H9 (cell line): ENCODE measurements at regions not wholly inside any gene's neighbourhood (a gene's known extent, or its start where the extent isn't known, plus 50 kb on each side); places are given as distances from the start of the nearest gene placed in this dataset.

Source experiments
- DNase-seq: peaks from one replicate; pipeline ENCODE4 v3.0.0-alpha.2; 2017
- H2AFZ ChIP-seq: one replicate; pipeline ENCODE4 v1.6.1; 2013; ENCODE audit warnings: mild to moderate bottlenecking, low read length, control low read depth, moderate library complexity
- H2AK5ac ChIP-seq: 2 replicates; pipeline ENCODE4 v1.6.1; 2013; ENCODE audit warnings: low read length, control low read depth, mixed read lengths; ENCODE audit not compliant: insufficient read length
- H2BK120ac ChIP-seq: one replicate; pipeline ENCODE4 v1.6.1; 2013; ENCODE audit warnings: low read depth, mild to moderate bottlenecking, low read length, control low read depth, inconsistent platforms; ENCODE audit not compliant: poor library complexity, severe bottlenecking
- H2BK12ac ChIP-seq: 2 replicates; pipeline ENCODE4 v1.6.1; 2013; ENCODE audit warnings: low read length, control low read depth, mixed read lengths, low read depth; ENCODE audit not compliant: insufficient read length
- H2BK15ac ChIP-seq: 2 replicates; pipeline ENCODE4 v1.6.1; 2013; ENCODE audit warnings: low read depth, low read length, control low read depth
- H2BK20ac ChIP-seq: one replicate; pipeline ENCODE4 v1.6.1; 2013; ENCODE audit warnings: low read depth, mild to moderate bottlenecking, low read length, control low read depth, inconsistent platforms; ENCODE audit not compliant: poor library complexity, severe bottlenecking
- H2BK5ac ChIP-seq: 2 replicates; pipeline ENCODE4 v1.6.1; 2013; ENCODE audit warnings: low read length, control low read depth, mixed read lengths; ENCODE audit not compliant: insufficient read length
- H3K14ac ChIP-seq: 2 replicates; pipeline ENCODE4 v1.6.1; 2013; ENCODE audit warnings: low read length, control low read depth; ENCODE audit not compliant: insufficient read depth
- H3K18ac ChIP-seq: 2 replicates; pipeline ENCODE4 v1.6.1; 2013; ENCODE audit warnings: low read depth, mild to moderate bottlenecking, mixed read lengths, low read length, control low read depth; ENCODE audit not compliant: insufficient read length
- H3K23ac ChIP-seq: 2 replicates; pipeline ENCODE4 v1.6.1; 2013; ENCODE audit warnings: low read length, control low read depth, mixed read lengths, low read depth; ENCODE audit not compliant: insufficient read length
- H3K23me2 ChIP-seq: 2 replicates; pipeline ENCODE4 v1.6.1; 2013; ENCODE audit warnings: low read depth, mild to moderate bottlenecking, mixed read lengths, low read length, control low read depth; ENCODE audit not compliant: insufficient read length, poor library complexity, severe bottlenecking
- H3K27ac ChIP-seq: 2 replicates; pipeline ENCODE4 v1.5.1; 2013; ENCODE audit warnings: low read length, control low read depth, mixed read lengths, low read depth; ENCODE audit not compliant: insufficient read length
- H3K27me3 ChIP-seq: 2 replicates; pipeline ENCODE4 v1.6.1; 2013; ENCODE audit warnings: low read length, control low read depth, inconsistent platforms; ENCODE audit not compliant: insufficient read depth
- H3K4ac ChIP-seq: 2 replicates; pipeline ENCODE4 v1.6.1; 2013; ENCODE audit warnings: low read depth, mild to moderate bottlenecking, control low read depth, inconsistent platforms, low read length, moderate library complexity
- H3K4me1 ChIP-seq: 2 replicates; pipeline ENCODE4 v1.6.1; 2013; ENCODE audit warnings: low read length, control low read depth, inconsistent platforms; ENCODE audit not compliant: insufficient read depth
- H3K4me2 ChIP-seq: 2 replicates; pipeline ENCODE4 v1.6.1; 2013; ENCODE audit warnings: low read length, control low read depth, mixed read lengths; ENCODE audit not compliant: insufficient read length, insufficient read depth
- H3K56ac ChIP-seq: 2 replicates; pipeline ENCODE4 v1.6.1; 2013; ENCODE audit warnings: low read depth, mild to moderate bottlenecking, mixed read lengths, low read length, control low read depth; ENCODE audit not compliant: insufficient read length
- H3K79me1 ChIP-seq: 2 replicates; pipeline ENCODE4 v1.6.1; 2013; ENCODE audit warnings: low read depth, mild to moderate bottlenecking, moderate library complexity, low read length, control low read depth, inconsistent platforms; ENCODE audit not compliant: insufficient read depth, poor library complexity, severe bottlenecking
- H3K79me2 ChIP-seq: 2 replicates; pipeline ENCODE4 v1.6.1; 2013; ENCODE audit warnings: low read length, control low read depth, inconsistent platforms; ENCODE audit not compliant: insufficient read depth
- H3K9ac ChIP-seq: 2 replicates; pipeline ENCODE4 v1.6.1; 2013; ENCODE audit warnings: low read length, control low read depth, mixed read lengths; ENCODE audit not compliant: insufficient read length; ENCODE audit errors: extremely low read depth
- H3K9me3 ChIP-seq: one replicate; pipeline ENCODE4 v1.6.1; 2013; ENCODE audit warnings: low read depth, low read length, inconsistent platforms; ENCODE audit not compliant: control insufficient read depth
- H3T11ph ChIP-seq: one replicate; pipeline ENCODE4 v1.6.1; 2013; ENCODE audit warnings: mild to moderate bottlenecking, low read length, control low read depth, inconsistent platforms
- H4K20me1 ChIP-seq: one replicate; pipeline ENCODE4 v1.6.1; 2013; ENCODE audit not compliant: control insufficient read depth, insufficient read length, insufficient read depth
- H4K5ac ChIP-seq: 2 replicates; pipeline ENCODE4 v1.6.1; 2013; ENCODE audit warnings: low read depth, mild to moderate bottlenecking, mixed read lengths, low read length, control low read depth; ENCODE audit not compliant: insufficient read length
- H4K8ac ChIP-seq: replicated peaks from 2 replicates; pipeline ENCODE4 v1.6.1; 2013; ENCODE audit warnings: low read length, control low read depth, mixed read lengths, low read depth; ENCODE audit not compliant: insufficient read length
- H4K91ac ChIP-seq: 2 replicates; pipeline ENCODE4 v1.6.1; 2013; ENCODE audit warnings: low read depth, mild to moderate bottlenecking, moderate library complexity, mixed read lengths, low read length, control low read depth; ENCODE audit not compliant: insufficient read length
- H3K27ac Mint-ChIP-seq, 3 experiments: 2 replicates in 2 of 3; 3 replicates in 1 of 3; pipeline ENCODE4 v1.8.0; 2020 to 2021; ENCODE audit warnings: mixed read lengths in 3 of 3, mild to moderate bottlenecking in 1 of 3, moderate library complexity in 1 of 3
- H3K27me3 Mint-ChIP-seq: 2 replicates; pipeline ENCODE4 v1.8.0; 2021; ENCODE audit warnings: low read depth, mild to moderate bottlenecking, moderate library complexity, mixed read lengths
- H3K36me3 Mint-ChIP-seq, 3 experiments: 2 replicates in 2 of 3; 3 replicates in 1 of 3; pipeline ENCODE4 v1.8.0; 2020 to 2021; ENCODE audit warnings: low read depth in 3 of 3, mixed read lengths in 3 of 3; ENCODE audit not compliant: insufficient read depth in 1 of 3
- H3K4me1 Mint-ChIP-seq, 2 experiments: 2 replicates each; pipeline ENCODE4 v1.8.0; 2020; ENCODE audit warnings: mixed read lengths in 2 of 2
- H3K4me3 Mint-ChIP-seq, 2 experiments: 2 replicates in 1 of 2; 3 replicates in 1 of 2; pipeline ENCODE4 v1.8.0; 2020 to 2021; ENCODE audit warnings: mild to moderate bottlenecking in 2 of 2, mixed read lengths in 2 of 2, moderate library complexity in 1 of 2
- H3K9me3 Mint-ChIP-seq, 2 experiments: 2 replicates in 1 of 2; 3 replicates in 1 of 2; pipeline ENCODE4 v1.8.0; 2020; ENCODE audit warnings: mild to moderate bottlenecking in 2 of 2, mixed read lengths in 2 of 2, moderate library complexity in 1 of 2
- WGBS: extraction: QIAGEN DNeasy Blood & Tissue Kit; methylation state at CpG from one replicate; pipeline ENCODE4 v1.1.7; 2013; ENCODE audit warnings: missing lambda C conversion rate, low lambda C conversion rate, mixed read lengths; ENCODE audit not compliant: insufficient read length; ENCODE audit errors: extremely low coverage; 5-methylcytosine and 5-hydroxymethylcytosine counted together
- TF ChIP-seq, protein P1 (sequence below): fragments of 200-600 bp; sonication (generic); conservative IDR thresholded peaks from 3 replicates; pipeline ENCODE4 v1.8.0; 2021; ENCODE audit warnings: antibody characterized with exemption, mild to moderate bottlenecking

DNA sequence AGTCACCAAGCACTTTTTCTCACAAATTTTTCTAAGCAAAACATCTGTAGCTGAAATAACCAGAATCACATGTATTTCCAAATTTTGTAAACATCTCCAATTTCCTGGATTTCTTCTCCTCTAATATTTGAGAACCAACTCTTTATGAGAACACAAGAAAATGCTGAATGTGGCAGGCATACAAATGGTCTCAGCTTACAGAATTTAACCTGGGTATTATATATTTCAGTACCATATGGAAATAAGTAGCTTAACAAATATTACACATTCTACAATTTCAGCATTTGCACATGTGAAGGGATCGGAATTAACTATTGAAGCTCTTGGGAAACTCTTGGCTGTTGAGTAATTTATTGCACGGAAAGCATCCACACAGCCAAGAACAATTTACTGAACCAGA is 92.5 kb downstream of the TBXT start:
- H2AK5ac ChIP-seq, result no peak overlapping the region
- no peak overlapping the region for H3K9ac ChIP-seq
- no peak overlapping the region for H3K27ac ChIP-seq
- no peak overlapping the region for H3K18ac ChIP-seq
- Mint-ChIP-seq H3K9me3 (no peaks in the 10 kb centered on the region), H3K4me1 (no peaks in the 10 kb centered on the region), H3K4me3 (no peak overlapping the region), H3K27me3 (peaks cover 5% of the 10 kb centered on the region), H3K27ac (no peak overlapping the region), H3K36me3 (no peaks in the 10 kb centered on the region)
- H3K9me3 ChIP-seq, result no peaks in the 10 kb centered on the region
- H3K79me1 ChIP-seq, result no peaks in the 10 kb centered on the region
- H3K23me2 ChIP-seq, result no peaks in the 10 kb centered on the region
- no peak overlapping the region for H3T11ph ChIP-seq
- TF ChIP-seq, protein P1, sequence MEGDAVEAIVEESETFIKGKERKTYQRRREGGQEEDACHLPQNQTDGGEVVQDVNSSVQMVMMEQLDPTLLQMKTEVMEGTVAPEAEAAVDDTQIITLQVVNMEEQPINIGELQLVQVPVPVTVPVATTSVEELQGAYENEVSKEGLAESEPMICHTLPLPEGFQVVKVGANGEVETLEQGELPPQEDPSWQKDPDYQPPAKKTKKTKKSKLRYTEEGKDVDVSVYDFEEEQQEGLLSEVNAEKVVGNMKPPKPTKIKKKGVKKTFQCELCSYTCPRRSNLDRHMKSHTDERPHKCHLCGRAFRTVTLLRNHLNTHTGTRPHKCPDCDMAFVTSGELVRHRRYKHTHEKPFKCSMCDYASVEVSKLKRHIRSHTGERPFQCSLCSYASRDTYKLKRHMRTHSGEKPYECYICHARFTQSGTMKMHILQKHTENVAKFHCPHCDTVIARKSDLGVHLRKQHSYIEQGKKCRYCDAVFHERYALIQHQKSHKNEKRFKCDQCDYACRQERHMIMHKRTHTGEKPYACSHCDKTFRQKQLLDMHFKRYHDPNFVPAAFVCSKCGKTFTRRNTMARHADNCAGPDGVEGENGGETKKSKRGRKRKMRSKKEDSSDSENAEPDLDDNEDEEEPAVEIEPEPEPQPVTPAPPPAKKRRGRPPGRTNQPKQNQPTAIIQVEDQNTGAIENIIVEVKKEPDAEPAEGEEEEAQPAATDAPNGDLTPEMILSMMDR, result no peak
- H3K4me1 ChIP-seq, result no peaks in the 10 kb centered on the region
- no peak overlapping the region for H4K8ac ChIP-seq
- no CpG with 5 or more reads among the region's 2 CpGs for WGBS
- no peak overlapping the region for H2BK12ac ChIP-seq
- H3K23ac ChIP-seq, result no peak overlapping the region
- H3K14ac ChIP-seq, result no peak overlapping the region
- H3K27me3 ChIP-seq, result no peaks in the 10 kb centered on the region
- no peak overlapping the region for H2AFZ ChIP-seq
- no peak overlapping the region for H4K91ac ChIP-seq
- H4K5ac ChIP-seq, result no peak overlapping the region
- H4K20me1 ChIP-seq, result no peaks in the 10 kb centered on the region
- H2BK15ac ChIP-seq, result no peak overlapping the region
- no peak overlapping the region for H3K4ac ChIP-seq
- H2BK5ac ChIP-seq, result no peak overlapping the region
- no peaks in the 10 kb centered on the region for H3K79me2 ChIP-seq
- H3K4me2 ChIP-seq, result no peak overlapping the region
- no peak overlapping the region for H3K56ac ChIP-seq
- no peak overlapping the region for H2BK20ac ChIP-seq
- no peak for DNase-seq
- H2BK120ac ChIP-seq, result no peak overlapping the region
